Ascending aorta (tissue), 2 donors: ENCODE measurements at regions not wholly inside any gene's neighbourhood (a gene's known extent, or its start where the extent isn't known, plus 50 kb on each side); places are given as distances from the start of the nearest gene placed in this dataset.

Experiments
- DNase-seq, 2 donors: peaks; one replicate each; pipeline ENCODE4 v3.0.0-alpha.2; 2019; ENCODE audit warnings: low spot score in 2 of 2
- H3K27ac ChIP-seq, 2 donors: fragments of 200-600 bp; sonication (generic); one replicate each; pipeline ENCODE4 v1.5.1; 2016 to 2017; ENCODE audit warnings: mild to moderate bottlenecking in 1 of 2
- H3K27me3 ChIP-seq: fragments of 200-600 bp; sonication (generic); one replicate; pipeline ENCODE4 v1.5.1; 2017
- H3K36me3 ChIP-seq, 2 donors: fragments of 200-600 bp; sonication (generic); one replicate each; pipeline ENCODE4 v1.5.1; 2016
- H3K4me1 ChIP-seq, 2 donors: fragments of 200-600 bp; sonication (generic); one replicate each; pipeline ENCODE4 v1.5.1; 2016 to 2017; ENCODE audit warnings: mild to moderate bottlenecking in 1 of 2
- H3K4me3 ChIP-seq, 2 donors: fragments of 200-600 bp; sonication (generic); one replicate each; pipeline ENCODE4 v1.5.1; 2016 to 2017; ENCODE audit warnings: mild to moderate bottlenecking in 1 of 2
- H3K9me3 ChIP-seq, 2 donors: fragments of 200-600 bp; sonication (generic); one replicate each; pipeline ENCODE4 v1.5.1; 2016
- intact Hi-C: fragments of 100-400 bp; cut with DNase I; formaldehyde crosslinking; loops from one replicate; pipeline ENCODE4 v1.15.1; 2023
- TF ChIP-seq, protein P1 (sequence below), 3 experiments: fragments of 200-600 bp in 2 of 3; fragments of 450-650 bp in 1 of 3; sonication (generic) in 2 of 3; IDR thresholded peaks; one replicate each; pipeline ENCODE4 v1.5.1; 2016 to 2019; ENCODE audit warnings: antibody characterized with exemption in 3 of 3, mild to moderate bottlenecking in 1 of 3, moderate library complexity in 1 of 3

- no peaks in the 10 kb centered on the region for H3K4me1 ChIP-seq
- H3K4me3 ChIP-seq = no peak overlapping the region
- peak in 1 of 2 donors; percentile 57 for DNase-seq
- H3K9me3 ChIP-seq = no peaks in the 10 kb centered on the region
- intact Hi-C loops = no loop called here
- H3K27ac ChIP-seq = no peak overlapping the region
- TF ChIP-seq, protein P1, sequence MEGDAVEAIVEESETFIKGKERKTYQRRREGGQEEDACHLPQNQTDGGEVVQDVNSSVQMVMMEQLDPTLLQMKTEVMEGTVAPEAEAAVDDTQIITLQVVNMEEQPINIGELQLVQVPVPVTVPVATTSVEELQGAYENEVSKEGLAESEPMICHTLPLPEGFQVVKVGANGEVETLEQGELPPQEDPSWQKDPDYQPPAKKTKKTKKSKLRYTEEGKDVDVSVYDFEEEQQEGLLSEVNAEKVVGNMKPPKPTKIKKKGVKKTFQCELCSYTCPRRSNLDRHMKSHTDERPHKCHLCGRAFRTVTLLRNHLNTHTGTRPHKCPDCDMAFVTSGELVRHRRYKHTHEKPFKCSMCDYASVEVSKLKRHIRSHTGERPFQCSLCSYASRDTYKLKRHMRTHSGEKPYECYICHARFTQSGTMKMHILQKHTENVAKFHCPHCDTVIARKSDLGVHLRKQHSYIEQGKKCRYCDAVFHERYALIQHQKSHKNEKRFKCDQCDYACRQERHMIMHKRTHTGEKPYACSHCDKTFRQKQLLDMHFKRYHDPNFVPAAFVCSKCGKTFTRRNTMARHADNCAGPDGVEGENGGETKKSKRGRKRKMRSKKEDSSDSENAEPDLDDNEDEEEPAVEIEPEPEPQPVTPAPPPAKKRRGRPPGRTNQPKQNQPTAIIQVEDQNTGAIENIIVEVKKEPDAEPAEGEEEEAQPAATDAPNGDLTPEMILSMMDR (IDR thresholded peaks at IDR 0.05) = peak in 2 of 3 experiments; percentile 10 to 50
- H3K36me3 ChIP-seq = no peaks in the 10 kb centered on the region
- H3K27me3 ChIP-seq = no peaks in the 10 kb centered on the region
Measured at GRCh38 chr15:70569091-70569713, 194.2 kb downstream of the UACA start.

DNA sequence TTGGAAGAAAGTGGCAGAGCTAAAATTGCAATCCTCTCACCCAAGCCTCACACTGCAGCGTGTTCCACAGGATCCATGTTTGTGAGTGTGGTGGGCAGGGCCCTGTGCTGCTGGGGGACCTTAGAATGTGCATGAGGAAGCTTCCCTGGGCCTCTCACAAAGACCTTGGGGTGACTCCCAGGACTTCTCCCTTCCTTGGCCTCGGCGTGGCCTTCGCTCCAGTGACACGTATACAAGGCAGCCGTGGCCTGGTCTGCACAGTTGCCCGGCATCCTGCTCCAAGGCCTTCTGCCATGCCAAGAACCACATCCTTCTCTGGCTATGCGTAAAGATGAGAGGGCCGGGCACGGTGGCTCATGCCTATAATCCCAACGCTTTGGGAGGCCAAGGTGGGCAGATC lies 196.4 kb downstream of the UACA start:
- Histone ChIP-seq H3K4me3 (no peak overlapping the region), H3K9me3 (no peaks in the 10 kb centered on the region), H3K27me3 (no peaks in the 10 kb centered on the region), H3K4me1 (no peaks in the 10 kb centered on the region), H3K36me3 (no peaks in the 10 kb centered on the region), H3K27ac (no peak overlapping the region)
- TF ChIP-seq, protein P1 (IDR thresholded peaks at IDR 0.05) = no peak
- peak in 1 of 2 donors; percentile 41 for DNase-seq
- intact Hi-C loops = no loop called here

DNA sequence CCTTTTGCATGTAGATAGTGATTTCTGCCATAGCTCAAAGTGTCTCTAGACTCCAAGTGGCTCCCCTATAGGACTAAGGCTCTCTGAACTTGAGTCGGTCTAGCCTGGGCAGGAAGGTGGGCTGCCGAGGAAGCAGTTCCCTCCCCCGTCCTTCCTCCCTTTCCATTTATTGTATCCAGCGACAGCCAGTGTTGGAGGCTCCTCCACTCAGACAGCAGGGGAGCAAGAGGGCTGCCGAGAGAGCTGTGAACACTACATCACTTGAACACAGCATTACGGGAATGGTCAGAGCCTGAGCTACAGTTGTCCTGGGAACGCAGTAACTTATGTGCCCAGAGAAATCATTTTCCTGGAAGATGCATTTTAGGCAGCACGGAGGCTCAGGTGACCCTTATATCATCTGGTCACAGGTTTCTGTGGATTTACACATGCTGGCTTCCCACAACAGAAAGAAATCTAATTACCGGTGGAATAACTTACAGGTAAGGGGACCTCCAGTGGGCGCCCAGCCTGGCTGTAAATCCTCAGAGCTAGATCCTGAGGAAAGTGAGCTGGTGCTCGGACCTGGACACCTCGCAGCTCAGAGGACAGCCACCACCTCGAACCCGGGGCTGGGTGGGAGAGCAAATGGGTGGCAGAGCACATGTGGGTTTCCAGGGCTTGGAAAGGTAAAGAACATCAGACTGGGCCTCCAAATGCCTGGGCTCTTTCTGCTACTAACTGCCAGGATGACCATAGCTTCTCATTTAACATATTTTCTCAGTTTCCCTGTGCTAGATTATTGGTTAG lies 197.1 kb downstream of the UACA start:
- intact Hi-C loops = no loop called here
- DNase-seq = peak in 1 of 2 donors; percentile 51
- TF ChIP-seq, protein P1 (IDR thresholded peaks at IDR 0.05) = no peak
- Histone ChIP-seq H3K27ac (no peak overlapping the region), H3K4me3 (no peak overlapping the region), H3K36me3 (no peaks in the 10 kb centered on the region), H3K27me3 (no peaks in the 10 kb centered on the region), H3K4me1 (no peaks in the 10 kb centered on the region), H3K9me3 (no peaks in the 10 kb centered on the region)

GRCh38 chr15:70563561-70564095 lies 199.7 kb downstream of the UACA start:
- DNase-seq = peak in 1 of 2 donors; percentile 9
- no peaks in the 10 kb centered on the region for H3K4me1 ChIP-seq
- H3K4me3 ChIP-seq = no peak overlapping the region
- no peaks in the 10 kb centered on the region for H3K27me3 ChIP-seq
- H3K27ac ChIP-seq = no peak overlapping the region
- no peaks in the 10 kb centered on the region for H3K36me3 ChIP-seq
- no peaks in the 10 kb centered on the region for H3K9me3 ChIP-seq
- intact Hi-C loops = no loop called here
- TF ChIP-seq, protein P1 (IDR thresholded peaks at IDR 0.05) = no peak

DNA sequence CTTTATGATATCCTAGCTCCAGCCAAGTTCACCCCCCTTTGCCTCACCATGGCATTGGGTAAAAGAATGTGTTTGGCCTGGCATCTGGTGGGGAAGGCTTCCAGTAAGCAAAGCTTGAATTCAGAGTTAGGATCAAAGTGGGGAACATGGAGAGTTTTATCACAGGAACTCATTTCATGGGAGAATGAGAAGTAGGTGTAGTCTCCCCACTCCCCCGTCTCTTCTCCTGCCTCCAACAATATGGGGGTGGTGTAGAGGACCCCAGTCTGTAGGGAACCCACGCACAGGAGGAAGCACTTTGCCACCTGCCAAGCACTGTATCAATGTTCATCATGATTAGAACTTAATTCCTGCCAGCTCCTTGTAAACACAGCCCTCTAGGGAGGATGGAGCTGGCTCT lies 200.5 kb downstream of the UACA start:
- no peak overlapping the region for H3K4me3 ChIP-seq
- peak in 1 of 2 donors; percentile 21 for DNase-seq
- H3K9me3 ChIP-seq = no peaks in the 10 kb centered on the region
- intact Hi-C loops = no loop called here
- TF ChIP-seq, protein P1 (IDR thresholded peaks at IDR 0.05) = no peak
- H3K27ac ChIP-seq = no peak overlapping the region
- no peaks in the 10 kb centered on the region for H3K36me3 ChIP-seq
- H3K27me3 ChIP-seq = no peaks in the 10 kb centered on the region
- H3K4me1 ChIP-seq = no peaks in the 10 kb centered on the region
